ENCODE measurements at regions not wholly inside any gene's neighbourhood (a gene's known extent, or its start where the extent isn't known, plus 50 kb on each side); places are given as distances from the start of the nearest gene placed in this dataset.
"Not testable (repeated sequence)": the region's sequence is repeated elsewhere in the genome, so short reads cannot be mapped to it uniquely, and the experiment has no call there.

- H3K4me2 ChIP-seq (ENCODE audit: low read length); H3K4me3 ChIP-seq (ENCODE audit: low read depth, low read length, poor library complexity, severe bottlenecking); H3K79me2 ChIP-seq (ENCODE audit: insufficient read depth, low read depth, low read length); H3K27ac ChIP-seq (ENCODE audit: low read depth, low read length, poor library complexity, severe bottlenecking); CTCF ChIA-PET (ENCODE audit: unreplicated experiment); H4K20me1 ChIP-seq (ENCODE audit: insufficient read depth, low read length); H3K4me1 ChIP-seq (ENCODE audit: insufficient read depth, low read length, poor library complexity, severe bottlenecking); H3K36me3 ChIP-seq (ENCODE audit: insufficient read depth, low read length); H2AFZ ChIP-seq (ENCODE audit: low read length); intact Hi-C loops (cut with micrococcal nuclease; ENCODE audit: unreplicated experiment); H3K9me2 ChIP-seq (ENCODE audit: insufficient read depth, low read length); DNase-seq (ENCODE audit: low spot score); BruUV-seq (replicated peaks); POLR2A ChIA-PET; H3K9me3 ChIP-seq (ENCODE audit: low read length): not testable (repeated sequence)
Measured at GRCh38 chr4:107772269-107772668, 52.2 kb upstream of the PAPSS1 start.

- Histone ChIP-seq H3K4me2 (ENCODE audit: low read length) (no peak overlapping the region), H3K27ac (ENCODE audit: low read depth, low read length, poor library complexity, severe bottlenecking) (no peak overlapping the region), H3K79me2 (ENCODE audit: insufficient read depth, low read depth, low read length) (no peaks in the 10 kb centered on the region), H3K36me3 (ENCODE audit: insufficient read depth, low read length) (no peaks in the 10 kb centered on the region), H3K4me3 (ENCODE audit: low read depth, low read length, poor library complexity, severe bottlenecking) (no peak overlapping the region), H3K4me1 (ENCODE audit: insufficient read depth, low read length, poor library complexity, severe bottlenecking) (no peaks in the 10 kb centered on the region), H3K9me2 (ENCODE audit: insufficient read depth, low read length) (no peaks in the 10 kb centered on the region), H4K20me1 (ENCODE audit: insufficient read depth, low read length) (no peaks in the 10 kb centered on the region), H2AFZ (ENCODE audit: low read length) (no peak overlapping the region), H3K9me3 (ENCODE audit: low read length) (no peaks in the 10 kb centered on the region)
- intact Hi-C loops (cut with micrococcal nuclease; ENCODE audit: unreplicated experiment), result no loop called here
- TF ChIP-seq CTCF (conservative IDR thresholded peaks at IDR 0.05; ENCODE audit: low read length), result no peak
- TF ChIP-seq EZH2phosphoT487 (IDR thresholded peaks at IDR 0.05; ENCODE audit: borderline replicate concordance, low read depth, low read length), result no peak
- no TSS peak for BruUV-seq (replicated peaks)
- no peak for DNase-seq (ENCODE audit: low spot score)
- ChIA-PET POLR2A (interaction anchor here (1.0 kb wide), 1 partner anchor 32 kb away, joined by 3 read pairs; no protein-coding TSS in a partner anchor), CTCF (ENCODE audit: unreplicated experiment) (interaction anchor here (0.7 kb wide), 1 partner anchor 11 kb away, joined by 4 read pairs; no protein-coding TSS in a partner anchor)
Measured at GRCh38 chr4:107774681-107775080, 50.1 kb upstream of the SGMS2 start.

All from OCI-LY7 (cell line).